BLaER1 treated with 17β-estradiol and CSF1 and Interleukin-3, amounts not matched to agents 10 nM and 100 nM (cell line): ENCODE measurements at regions not wholly inside any gene's neighbourhood (a gene's known extent, or its start where the extent isn't known, plus 50 kb on each side); places are given as distances from the start of the nearest gene placed in this dataset.

Experiments used
- H3K27ac ChIP-seq, 11 experiments: shearing (Covaris generic); formaldehyde crosslinking; 2 replicates each; pipeline ENCODE4 v1.8.1; 2022
- H3K27me3 ChIP-seq, 11 experiments: shearing (Covaris generic); formaldehyde crosslinking; 2 replicates each; pipeline ENCODE4 v1.8.1; 2022
- H3K36me3 ChIP-seq, 11 experiments: shearing (Covaris generic); formaldehyde crosslinking; 2 replicates each; pipeline ENCODE4 v1.8.1; 2022
- H3K4me1 ChIP-seq, 10 experiments: shearing (Covaris generic); formaldehyde crosslinking; 2 replicates each; pipeline ENCODE4 v1.8.1; 2022
- H3K4me2 ChIP-seq, 11 experiments: shearing (Covaris generic); formaldehyde crosslinking; 2 replicates each; pipeline ENCODE4 v1.8.1; 2022
- H3K4me3 ChIP-seq, 10 experiments: shearing (Covaris generic); formaldehyde crosslinking; 2 replicates each; pipeline ENCODE4 v1.8.1; 2022
- H3K9ac ChIP-seq, 11 experiments: shearing (Covaris generic); formaldehyde crosslinking; 2 replicates each; pipeline ENCODE4 v1.8.1; 2022
- H3K9me3 ChIP-seq, 11 experiments: shearing (Covaris generic); formaldehyde crosslinking; replicated peaks in 1 of 11; 2 replicates each; pipeline ENCODE4 v1.8.1; 2022
- H4K20me1 ChIP-seq, 11 experiments: shearing (Covaris generic); formaldehyde crosslinking; 2 replicates each; pipeline ENCODE4 v1.8.1; 2022
- Cebpa-rat ChIP-seq, 11 experiments: shearing (Covaris generic); IDR thresholded peaks; 2 replicates each; pipeline ENCODE4 v1.8.1; 2022

DNA sequence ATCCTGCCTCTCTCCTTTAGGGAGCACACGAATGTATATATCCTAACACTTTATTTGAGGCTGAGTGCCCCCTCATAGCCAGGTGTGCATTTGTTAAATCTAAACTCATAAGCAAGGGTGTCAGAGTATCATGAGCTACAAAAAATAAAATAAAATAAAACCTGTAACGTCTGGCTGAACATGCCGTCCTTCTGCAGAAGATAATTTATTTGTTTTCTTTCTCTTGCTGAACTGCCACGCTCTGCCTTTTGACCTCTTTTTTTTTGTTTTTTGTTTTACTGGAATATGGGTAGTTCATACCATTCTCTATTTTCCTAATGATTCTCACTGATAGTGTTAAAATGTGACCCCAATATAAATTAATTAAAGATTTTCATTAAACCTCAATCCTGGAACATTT lies 117.7 kb upstream of the MPDZ start:
- no peak for TF ChIP-seq Cebpa-rat (IDR thresholded peaks at IDR 0.05)
- no peaks in the 10 kb centered on the region for H3K4me1 ChIP-seq
- no peak overlapping the region for H3K27ac ChIP-seq
- H4K20me1 ChIP-seq, result no peaks in the 10 kb centered on the region
- no peak overlapping the region for H3K4me2 ChIP-seq
- H3K9ac ChIP-seq, result no peak overlapping the region
- no peaks in the 10 kb centered on the region for H3K36me3 ChIP-seq
- H3K4me3 ChIP-seq, result no peak overlapping the region
- peaks cover 0 to 9% (median 6%) of the 10 kb centered on the region in 11 experiments; a peak in 12 of 22 replicates for H3K9me3 ChIP-seq
- H3K27me3 ChIP-seq, result no peaks in the 10 kb centered on the region

GRCh38 chr9:13396418-13396817 lies 116.9 kb upstream of the MPDZ start:
- Histone ChIP-seq H3K4me3 (no peak overlapping the region), H3K27me3 (no peaks in the 10 kb centered on the region), H3K9me3 (peaks cover 5 to 17% (median 13%) of the 10 kb centered on the region in 11 experiments), H3K36me3 (no peaks in the 10 kb centered on the region), H3K4me1 (no peaks in the 10 kb centered on the region), H3K9ac (no peak overlapping the region), H4K20me1 (no peaks in the 10 kb centered on the region), H3K27ac (no peak overlapping the region), H3K4me2 (no peak overlapping the region)
- no peak for TF ChIP-seq Cebpa-rat (IDR thresholded peaks at IDR 0.05)

DNA sequence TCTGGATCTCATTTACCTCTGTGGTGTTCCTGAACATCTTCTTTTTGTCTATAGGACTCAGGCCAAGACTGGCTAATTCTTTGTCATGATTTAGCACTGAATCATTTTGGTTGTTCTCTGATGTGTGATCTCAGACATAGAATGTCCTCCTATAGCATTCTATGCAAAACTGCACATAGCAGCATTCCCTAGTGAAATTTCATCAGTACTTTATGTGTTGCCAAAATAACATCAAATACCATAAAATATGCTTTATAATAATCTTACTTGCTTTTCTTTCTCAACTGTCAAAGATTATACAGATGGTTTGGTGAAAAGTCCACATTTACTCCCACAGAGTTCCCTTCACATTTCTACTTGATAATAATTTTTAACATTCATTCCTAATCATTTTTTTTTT lies 115.7 kb upstream of the MPDZ start:
- no peak for TF ChIP-seq Cebpa-rat (IDR thresholded peaks at IDR 0.05)
- H3K9ac ChIP-seq, result no peak overlapping the region
- H3K4me2 ChIP-seq, result no peak overlapping the region
- peaks cover 17 to 29% (median 26%) of the 10 kb centered on the region in 11 experiments for H3K9me3 ChIP-seq
- H3K27me3 ChIP-seq, result no peaks in the 10 kb centered on the region
- no peak overlapping the region for H3K4me3 ChIP-seq
- H4K20me1 ChIP-seq, result no peaks in the 10 kb centered on the region
- no peaks in the 10 kb centered on the region for H3K4me1 ChIP-seq
- no peaks in the 10 kb centered on the region for H3K36me3 ChIP-seq
- no peak overlapping the region for H3K27ac ChIP-seq

- H3K9ac ChIP-seq, result no peak overlapping the region
- H3K27me3 ChIP-seq, result no peaks in the 10 kb centered on the region
- peaks cover 52 to 80% (median 70%) of the 10 kb centered on the region in 11 experiments for H3K9me3 ChIP-seq
- H4K20me1 ChIP-seq, result no peaks in the 10 kb centered on the region
- H3K4me2 ChIP-seq, result peak overlapping the region in 4 of 11 experiments; percentile 39 to 84 (median 63); a peak in 5 of 22 replicates
- TF ChIP-seq Cebpa-rat (IDR thresholded peaks at IDR 0.05), result no peak
- H3K4me3 ChIP-seq, result no peak overlapping the region
- H3K27ac ChIP-seq, result peak overlapping the region in 3 of 11 experiments; percentile 79 to 80 (median 79); a peak in 4 of 22 replicates
- peaks cover 0 to 10% (median 0%) of the 10 kb centered on the region in 11 experiments; a peak in 1 of 22 replicates for H3K36me3 ChIP-seq
- H3K4me1 ChIP-seq, result peaks cover 18 to 52% (median 25%) of the 10 kb centered on the region in 10 experiments
Observed at GRCh38 chr9:13388157-13388556, 108.7 kb upstream of the MPDZ start.

GRCh38 chr9:13387734-13388067 lies 108.2 kb upstream of the MPDZ start:
- TF ChIP-seq Cebpa-rat (IDR thresholded peaks at IDR 0.05), result no peak
- Histone ChIP-seq H4K20me1 (no peaks in the 10 kb centered on the region), H3K9me3 (peaks cover 52 to 75% (median 70%) of the 10 kb centered on the region in 11 experiments), H3K27ac (peak overlapping the region in 5 of 11 experiments; percentile 49 to 80 (median 79); a peak in 9 of 22 replicates), H3K9ac (peak overlapping the region in 3 of 11 experiments; percentile 49 to 56 (median 54); a peak in 6 of 22 replicates), H3K4me1 (peaks cover 23 to 57% (median 30%) of the 10 kb centered on the region in 10 experiments), H3K4me2 (peak overlapping the region in 10 of 11 experiments; percentile 21 to 84 (median 36); a peak in 15 of 22 replicates), H3K4me3 (no peak overlapping the region), H3K36me3 (peaks cover 0 to 10% (median 0%) of the 10 kb centered on the region in 11 experiments; a peak in 1 of 22 replicates), H3K27me3 (no peaks in the 10 kb centered on the region)

GRCh38 chr9:13386935-13387733 lies 107.6 kb upstream of the MPDZ start:
- Histone ChIP-seq H3K9me3 (peaks cover 52 to 74% (median 64%) of the 10 kb centered on the region in 11 experiments), H3K4me2 (peak overlapping the region; percentile 11 to 84 (median 34); a peak in 17 of 22 replicates), H3K9ac (peak overlapping the region in 4 of 11 experiments; percentile 48 to 59 (median 52); a peak in 7 of 22 replicates), H4K20me1 (no peaks in the 10 kb centered on the region), H3K4me3 (0 out of 20 replicates have a peak overlapping the region, but pooled peaks of 1 of the 10 experiments have one; percentile 2), H3K36me3 (peaks cover 0 to 10% (median 0%) of the 10 kb centered on the region in 11 experiments; a peak in 1 of 22 replicates), H3K27me3 (no peaks in the 10 kb centered on the region), H3K27ac (peak overlapping the region in 5 of 11 experiments; percentile 49 to 80 (median 79); a peak in 9 of 22 replicates), H3K4me1 (peaks cover 28 to 62% (median 36%) of the 10 kb centered on the region in 10 experiments)
- peak in 2 of 11 experiments; percentile 32 to 33; a peak in 2 of 22 replicates for TF ChIP-seq Cebpa-rat (IDR thresholded peaks at IDR 0.05)

GRCh38 chr9:13386316-13386715 lies 106.8 kb upstream of the MPDZ start:
- Histone ChIP-seq H3K4me3 (0 out of 20 replicates have a peak overlapping the region, but pooled peaks of 1 of the 10 experiments have one; percentile 2), H3K27me3 (no peaks in the 10 kb centered on the region), H3K4me2 (peak overlapping the region in 6 of 11 experiments; percentile 8 to 84 (median 65); a peak in 10 of 22 replicates), H3K9me3 (peaks cover 46 to 74% (median 59%) of the 10 kb centered on the region in 11 experiments), H3K27ac (peak overlapping the region in 5 of 11 experiments; percentile 43 to 80 (median 72); a peak in 9 of 22 replicates), H4K20me1 (no peaks in the 10 kb centered on the region), H3K4me1 (peaks cover 29 to 66% (median 42%) of the 10 kb centered on the region in 10 experiments), H3K36me3 (peaks cover 0 to 10% (median 0%) of the 10 kb centered on the region in 11 experiments; a peak in 1 of 22 replicates), H3K9ac (peak overlapping the region in 4 of 11 experiments; percentile 40 to 59 (median 50); a peak in 6 of 22 replicates)
- TF ChIP-seq Cebpa-rat (IDR thresholded peaks at IDR 0.05), result no peak

- H3K36me3 ChIP-seq, result peaks cover 0 to 10% (median 0%) of the 10 kb centered on the region in 11 experiments; a peak in 1 of 22 replicates
- H3K27me3 ChIP-seq, result no peaks in the 10 kb centered on the region
- no peak overlapping the region for H3K9ac ChIP-seq
- peak overlapping the region in 10 of 11 experiments; percentile 43 to 85 (median 68); a peak in 17 of 22 replicates for H3K4me2 ChIP-seq
- H3K9me3 ChIP-seq, result peaks cover 25 to 73% (median 48%) of the 10 kb centered on the region in 11 experiments
- TF ChIP-seq Cebpa-rat (IDR thresholded peaks at IDR 0.05), result no peak
- peaks cover 29 to 59% (median 49%) of the 10 kb centered on the region in 10 experiments for H3K4me1 ChIP-seq
- no peaks in the 10 kb centered on the region for H4K20me1 ChIP-seq
- peak overlapping the region in 5 of 11 experiments; percentile 34 to 59 (median 52); a peak in 8 of 22 replicates for H3K27ac ChIP-seq
- peak overlapping the region in 4 of 10 experiments; percentile 10 to 28 (median 15); a peak in 4 of 20 replicates for H3K4me3 ChIP-seq
Observed at GRCh38 chr9:13383855-13384254, 104.4 kb upstream of the MPDZ start.
